Loucy (cell line): ENCODE measurements at regions not wholly inside any gene's neighbourhood (a gene's known extent, or its start where the extent isn't known, plus 50 kb on each side); places are given as distances from the start of the nearest gene placed in this dataset.

Source experiments
- H2AFZ ChIP-seq: fragments of 200-600 bp; sonication (generic); 2 replicates; pipeline ENCODE4 v1.6.0; 2016; ENCODE audit warnings: antibody characterized with exemption, mild to moderate bottlenecking, low read length, moderate library complexity
- H3F3A ChIP-seq: fragments of 200-600 bp; 2 replicates; pipeline ENCODE4 v1.6.0; 2016; ENCODE audit warnings: antibody characterized with exemption, low read depth, mild to moderate bottlenecking
- H3K27me3 ChIP-seq: fragments of 200-600 bp; sonication (generic); 2 replicates; pipeline ENCODE4 v1.6.1; 2014; ENCODE audit warnings: low read length, mild to moderate bottlenecking; ENCODE audit not compliant: insufficient read depth, poor library complexity, severe bottlenecking
- H3K36me3 ChIP-seq: fragments of 200-600 bp; sonication (generic); 2 replicates; pipeline ENCODE4 v1.6.1; 2016; ENCODE audit warnings: low read length; ENCODE audit not compliant: insufficient read depth
- H3K4me1 ChIP-seq: fragments of 200-600 bp; sonication (generic); 2 replicates; pipeline ENCODE4 v1.5.1; 2014; ENCODE audit warnings: low read length, mild to moderate bottlenecking; ENCODE audit not compliant: insufficient read depth, poor library complexity, severe bottlenecking
- H3K4me2 ChIP-seq: fragments of 200-600 bp; sonication (generic); 2 replicates; pipeline ENCODE4 v1.6.0; 2014; ENCODE audit warnings: antibody characterized with exemption, low read length, low read depth, mild to moderate bottlenecking; ENCODE audit not compliant: poor library complexity, severe bottlenecking
- H3K4me3 ChIP-seq: fragments of 200-600 bp; sonication (generic); 2 replicates; pipeline ENCODE4 v1.5.1; 2014; ENCODE audit warnings: low read length, mild to moderate bottlenecking, mixed read lengths; ENCODE audit not compliant: poor library complexity, severe bottlenecking
- H3K79me2 ChIP-seq: fragments of 200-600 bp; sonication (generic); 2 replicates; pipeline ENCODE4 v1.6.1; 2014; ENCODE audit warnings: low read length; ENCODE audit not compliant: insufficient read depth
- H3K9ac ChIP-seq: fragments of 200-600 bp; sonication (generic); 2 replicates; pipeline ENCODE4 v1.6.0; 2014; ENCODE audit warnings: mild to moderate bottlenecking, low read depth, low read length, moderate library complexity; ENCODE audit not compliant: poor library complexity, severe bottlenecking
- H3K9me2 ChIP-seq: fragments of 200-600 bp; sonication (generic); replicated peaks from 2 replicates; pipeline ENCODE4 v1.6.1; 2016; ENCODE audit warnings: low read depth, low read length, mixed read lengths
- H3K9me3 ChIP-seq: fragments of 200-600 bp; sonication (generic); 2 replicates; pipeline ENCODE4 v1.6.1; 2014; ENCODE audit warnings: mild to moderate bottlenecking, antibody characterized with exemption, low read length, low read depth; ENCODE audit not compliant: insufficient read depth
- H4K20me1 ChIP-seq: fragments of 200-600 bp; sonication (generic); 2 replicates; pipeline ENCODE4 v1.6.0; 2014; ENCODE audit warnings: antibody characterized with exemption, low read length, mild to moderate bottlenecking; ENCODE audit not compliant: insufficient read depth, poor library complexity, severe bottlenecking
- EZH2phosphoT487 ChIP-seq: fragments of 200-600 bp; IDR thresholded peaks from 2 replicates; pipeline ENCODE4 v1.6.1; 2018; ENCODE audit warnings: antibody characterized with exemption, mild to moderate bottlenecking, moderate library complexity, borderline replicate concordance
- TF ChIP-seq, protein P1 (sequence below): fragments of 200-600 bp; sonication (generic); conservative IDR thresholded peaks from 2 replicates; pipeline ENCODE4 v1.5.1; 2014; ENCODE audit warnings: mild to moderate bottlenecking, antibody characterized with exemption, low read length

GRCh38 chr5:159430361-159431012, 100.2 kb upstream of the IL12B start:
- Histone ChIP-seq H3K4me3 (no peak overlapping the region), H3K9ac (no peak overlapping the region), H3F3A (no peaks in the 10 kb centered on the region), H3K27me3 (no peaks in the 10 kb centered on the region), H4K20me1 (no peaks in the 10 kb centered on the region), H2AFZ (no peak overlapping the region), H3K36me3 (no peaks in the 10 kb centered on the region), H3K79me2 (no peaks in the 10 kb centered on the region), H3K4me2 (no peak overlapping the region), H3K9me2 (no peaks in the 10 kb centered on the region), H3K9me3 (no peaks in the 10 kb centered on the region), H3K4me1 (no peaks in the 10 kb centered on the region)
- TF ChIP-seq, protein P1, sequence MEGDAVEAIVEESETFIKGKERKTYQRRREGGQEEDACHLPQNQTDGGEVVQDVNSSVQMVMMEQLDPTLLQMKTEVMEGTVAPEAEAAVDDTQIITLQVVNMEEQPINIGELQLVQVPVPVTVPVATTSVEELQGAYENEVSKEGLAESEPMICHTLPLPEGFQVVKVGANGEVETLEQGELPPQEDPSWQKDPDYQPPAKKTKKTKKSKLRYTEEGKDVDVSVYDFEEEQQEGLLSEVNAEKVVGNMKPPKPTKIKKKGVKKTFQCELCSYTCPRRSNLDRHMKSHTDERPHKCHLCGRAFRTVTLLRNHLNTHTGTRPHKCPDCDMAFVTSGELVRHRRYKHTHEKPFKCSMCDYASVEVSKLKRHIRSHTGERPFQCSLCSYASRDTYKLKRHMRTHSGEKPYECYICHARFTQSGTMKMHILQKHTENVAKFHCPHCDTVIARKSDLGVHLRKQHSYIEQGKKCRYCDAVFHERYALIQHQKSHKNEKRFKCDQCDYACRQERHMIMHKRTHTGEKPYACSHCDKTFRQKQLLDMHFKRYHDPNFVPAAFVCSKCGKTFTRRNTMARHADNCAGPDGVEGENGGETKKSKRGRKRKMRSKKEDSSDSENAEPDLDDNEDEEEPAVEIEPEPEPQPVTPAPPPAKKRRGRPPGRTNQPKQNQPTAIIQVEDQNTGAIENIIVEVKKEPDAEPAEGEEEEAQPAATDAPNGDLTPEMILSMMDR, result no peak
- no peak for TF ChIP-seq EZH2phosphoT487

DNA sequence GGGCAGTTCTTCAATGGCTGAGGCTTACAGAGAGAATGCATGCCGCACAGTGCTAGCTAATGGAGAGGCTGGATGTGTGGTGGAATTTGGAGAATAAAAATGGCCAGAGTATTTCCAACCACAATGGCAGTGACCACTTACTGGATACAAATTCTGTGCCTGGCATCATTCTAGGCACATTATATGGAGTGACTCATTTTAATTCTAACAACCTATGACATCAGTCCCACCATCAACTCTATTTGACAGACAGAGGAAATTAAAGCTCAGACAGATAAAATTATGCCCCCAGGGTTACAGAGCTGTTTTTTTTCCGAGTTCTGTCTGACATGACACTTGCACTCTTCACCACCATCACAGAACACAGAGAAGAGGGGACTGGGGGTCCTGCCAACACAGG, 105.6 kb upstream of the IL12B start:
- no peaks in the 10 kb centered on the region for H3K9me2 ChIP-seq
- H3K27me3 ChIP-seq, result no peaks in the 10 kb centered on the region
- H3K79me2 ChIP-seq, result no peaks in the 10 kb centered on the region
- TF ChIP-seq, protein P1, result no peak
- no peak for TF ChIP-seq EZH2phosphoT487
- H3K4me2 ChIP-seq, result no peak overlapping the region
- no peak overlapping the region for H3K9ac ChIP-seq
- no peaks in the 10 kb centered on the region for H4K20me1 ChIP-seq
- no peaks in the 10 kb centered on the region for H3K36me3 ChIP-seq
- no peaks in the 10 kb centered on the region for H3F3A ChIP-seq
- H2AFZ ChIP-seq, result no peak overlapping the region
- H3K9me3 ChIP-seq, result no peaks in the 10 kb centered on the region
- no peak overlapping the region for H3K4me3 ChIP-seq
- H3K4me1 ChIP-seq, result no peaks in the 10 kb centered on the region

- Histone ChIP-seq H3K4me3 (no peak overlapping the region), H4K20me1 (no peaks in the 10 kb centered on the region), H3K9ac (no peak overlapping the region), H3K9me3 (no peaks in the 10 kb centered on the region), H3K79me2 (no peaks in the 10 kb centered on the region), H3K27me3 (no peaks in the 10 kb centered on the region), H2AFZ (no peak overlapping the region), H3K9me2 (no peaks in the 10 kb centered on the region), H3K4me1 (no peaks in the 10 kb centered on the region), H3F3A (no peaks in the 10 kb centered on the region), H3K4me2 (no peak overlapping the region), H3K36me3 (no peaks in the 10 kb centered on the region)
- TF ChIP-seq, protein P1, result no peak
- TF ChIP-seq EZH2phosphoT487, result no peak
These were observed 107.8 kb upstream of the IL12B start for GRCh38 chr5:159438092-159438491.
